GM23338 (cell line): ENCODE measurements at regions not wholly inside any gene's neighbourhood (a gene's known extent, or its start where the extent isn't known, plus 50 kb on each side); places are given as distances from the start of the nearest gene placed in this dataset.

Experiments
- ATAC-seq: fragments of 200-7000 bp; cut with Tn5 transposase; 3 replicates; pipeline ENCODE4 v1.9.1; 2020
- DNase-seq: peaks from one replicate; pipeline ENCODE4 v3.0.0-alpha.2; 2015; ENCODE audit warnings: low spot score
- H2AFZ ChIP-seq: fragments of 200-600 bp; sonication (generic); 2 replicates; pipeline ENCODE4 v1.8.0; 2016; ENCODE audit warnings: antibody characterized with exemption, mild to moderate bottlenecking, moderate library complexity
- H3F3A ChIP-seq: fragments of 200-600 bp; sonication (generic); replicated peaks from 2 replicates; pipeline ENCODE4 v1.8.0; 2017; ENCODE audit warnings: antibody characterized with exemption, mixed run types, low read depth
- H3K27ac ChIP-seq: fragments of 200-600 bp; sonication (generic); 2 replicates; pipeline ENCODE4 v1.6.1; 2016; ENCODE audit warnings: low read depth
- H3K27me3 ChIP-seq: fragments of 200-600 bp; sonication (generic); 2 replicates; pipeline ENCODE4 v1.8.0; 2016; ENCODE audit warnings: mild to moderate bottlenecking, mixed run types, moderate library complexity; ENCODE audit not compliant: insufficient read depth
- H3K36me3 ChIP-seq: fragments of 200-600 bp; sonication (generic); 2 replicates; pipeline ENCODE4 v1.8.0; 2016; ENCODE audit warnings: mild to moderate bottlenecking; ENCODE audit not compliant: insufficient read depth
- H3K4me1 ChIP-seq: fragments of 200-600 bp; sonication (generic); 2 replicates; pipeline ENCODE4 v1.8.0; 2016; ENCODE audit warnings: mild to moderate bottlenecking, moderate library complexity; ENCODE audit not compliant: insufficient read depth
- H3K4me2 ChIP-seq: fragments of 200-600 bp; sonication (generic); 2 replicates; pipeline ENCODE4 v1.7.1; 2017; ENCODE audit warnings: mixed run types
- H3K4me3 ChIP-seq: fragments of 200-600 bp; sonication (generic); 2 replicates; pipeline ENCODE4 v1.6.1; 2016; ENCODE audit warnings: mixed run types
- H3K79me2 ChIP-seq: fragments of 200-600 bp; sonication (generic); replicated peaks from 2 replicates; pipeline ENCODE4 v1.8.0; 2017; ENCODE audit warnings: mild to moderate bottlenecking; ENCODE audit not compliant: insufficient read depth
- H3K9me2 ChIP-seq: fragments of 200-600 bp; sonication (generic); 2 replicates; pipeline ENCODE4 v1.8.0; 2017; ENCODE audit not compliant: insufficient read depth
- H4K20me1 ChIP-seq: fragments of 200-600 bp; sonication (generic); replicated peaks from 2 replicates; pipeline ENCODE4 v1.8.0; 2017; ENCODE audit warnings: mild to moderate bottlenecking; ENCODE audit not compliant: insufficient read depth
- H3K27ac Mint-ChIP-seq: 2 replicates; pipeline ENCODE4 v1.8.0; 2020; ENCODE audit warnings: inconsistent platforms, mild to moderate bottlenecking, moderate library complexity, mixed read lengths
- H3K27me3 Mint-ChIP-seq: 3 replicates; pipeline ENCODE4 v1.8.0; 2022; ENCODE audit warnings: low read depth, mild to moderate bottlenecking, moderate library complexity, mixed read lengths, inconsistent platforms; ENCODE audit not compliant: insufficient read depth, poor library complexity
- H3K36me3 Mint-ChIP-seq: 3 replicates; pipeline ENCODE4 v1.8.0; 2021; ENCODE audit warnings: low read depth, mild to moderate bottlenecking, inconsistent platforms, moderate library complexity, mixed read lengths
- H3K4me1 Mint-ChIP-seq: 3 replicates; pipeline ENCODE4 v1.8.0; 2020; ENCODE audit warnings: mild to moderate bottlenecking, inconsistent platforms, mixed read lengths
- H3K4me3 Mint-ChIP-seq: 3 replicates; pipeline ENCODE4 v1.8.0; 2021; ENCODE audit warnings: moderate library complexity, mild to moderate bottlenecking, inconsistent platforms, mixed read lengths
- H3K9me3 Mint-ChIP-seq: 3 replicates; pipeline ENCODE4 v1.8.0; 2020; ENCODE audit warnings: moderate library complexity, mild to moderate bottlenecking, inconsistent platforms, mixed read lengths
- CREB1 ChIP-seq: fragments of 250-450 bp; sonication (Bioruptor Pico); IDR thresholded peaks from 2 replicates; pipeline ENCODE4 v1.5.0; 2020; ENCODE audit warnings: low read depth, mild to moderate bottlenecking, moderate library complexity
- ETS1 ChIP-seq: IDR thresholded peaks from 2 replicates; pipeline ENCODE4 v1.6.1; 2016; ENCODE audit warnings: antibody characterized with exemption
- EZH2 ChIP-seq: fragments of 200-600 bp; sonication (generic); IDR thresholded peaks from one replicate; pipeline ENCODE4 v1.8.0; 2017; ENCODE audit warnings: antibody characterized with exemption, mild to moderate bottlenecking, low read depth; ENCODE audit not compliant: unreplicated experiment
- JUNB ChIP-seq: IDR thresholded peaks from one replicate; pipeline ENCODE4 v1.6.1; 2016; ENCODE audit warnings: antibody characterized with exemption; ENCODE audit not compliant: unreplicated experiment
- NANOG ChIP-seq: IDR thresholded peaks from 2 replicates; pipeline ENCODE4 v1.6.1; 2016; ENCODE audit warnings: antibody characterized with exemption, borderline replicate concordance
- POLR2AphosphoS5 ChIP-seq: IDR thresholded peaks from 2 replicates; pipeline ENCODE4 v1.6.1; 2016; ENCODE audit warnings: antibody characterized with exemption, low read depth
- REST ChIP-seq: IDR thresholded peaks from one replicate; pipeline ENCODE4 v1.6.1; 2018; ENCODE audit warnings: antibody characterized with exemption; ENCODE audit not compliant: unreplicated experiment
- STAT1 ChIP-seq: IDR thresholded peaks from one replicate; pipeline ENCODE4 v1.6.1; 2016; ENCODE audit warnings: antibody characterized with exemption; ENCODE audit not compliant: unreplicated experiment
- ZNF114 ChIP-seq: fragments of 250-450 bp; sonication (Bioruptor Pico); IDR thresholded peaks from 2 replicates; pipeline ENCODE4 v1.5.0; 2020; ENCODE audit warnings: mild to moderate bottlenecking, moderate library complexity
- ZNF331 ChIP-seq: fragments of 250-450 bp; sonication (Bioruptor Pico); IDR thresholded peaks from 2 replicates; pipeline ENCODE4 v1.5.0; 2020; ENCODE audit warnings: low read depth, mild to moderate bottlenecking, moderate library complexity
- ZNF462 ChIP-seq: fragments of 250-450 bp; sonication (Bioruptor Pico); IDR thresholded peaks from 2 replicates; pipeline ENCODE4 v1.5.0; 2020; ENCODE audit warnings: mild to moderate bottlenecking, moderate library complexity

- Mint-ChIP-seq H3K4me3 (no peak overlapping the region), H3K4me1 (peaks cover 4% of the 10 kb centered on the region; the same call in 1 of the 3 replicates), H3K9me3 (no peaks in the 10 kb centered on the region), H3K36me3 (no peaks in the 10 kb centered on the region), H3K27ac (no peak overlapping the region), H3K27me3 (no peaks in the 10 kb centered on the region)
- Histone ChIP-seq H3K4me3 (no peak overlapping the region), H3K4me1 (no peaks in the 10 kb centered on the region), H3K4me2 (no peak overlapping the region), H3F3A (no peaks in the 10 kb centered on the region), H3K79me2 (no peaks in the 10 kb centered on the region), H3K9me2 (no peaks in the 10 kb centered on the region), H4K20me1 (no peaks in the 10 kb centered on the region), H3K27me3 (no peaks in the 10 kb centered on the region), H3K27ac (no peak overlapping the region), H2AFZ (no peak overlapping the region), H3K36me3 (no peaks in the 10 kb centered on the region)
- ATAC-seq (no peak), DNase-seq (no peak)
- TF ChIP-seq STAT1 (no peak), POLR2AphosphoS5 (no peak), NANOG (no peak), EZH2 (no peak), ZNF114 (CRISPR knock-in tag) (no peak)
These were observed 274.9 kb upstream of the ADGRL4 start for GRCh38 chr1:79281442-79281841.

- no peaks in the 10 kb centered on the region for H3K79me2 ChIP-seq
- Mint-ChIP-seq H3K36me3 (peaks cover 16% of the 10 kb centered on the region; the same call in 2 of the 3 replicates), H3K27me3 (peaks cover 11% of the 10 kb centered on the region)
- TF ChIP-seq ZNF331 (CRISPR knock-in tag) (no peak), NANOG (no peak), JUNB (no peak), CREB1 (CRISPR knock-in tag) (no peak), POLR2AphosphoS5 (no peak), ZNF462 (no peak), EZH2 (no peak), ETS1 (no peak), STAT1 (no peak), REST (no peak)
These were observed 265.2 kb upstream of the ADGRL4 start for GRCh38 chr1:79271759-79272158.

More at GRCh38 chr1:79271759-79272158, 265.2 kb upstream of the ADGRL4 start:
- no peak overlapping the region for H3K4me2 ChIP-seq
- Mint-ChIP-seq H3K4me1 (no peaks in the 10 kb centered on the region), H3K4me3 (no peak overlapping the region), H3K27ac (no peak overlapping the region), H3K9me3 (peaks cover 27% of the 10 kb centered on the region; the same call in 2 of the 3 replicates)
- H3F3A ChIP-seq: no peaks in the 10 kb centered on the region
- ATAC-seq (no peak), DNase-seq (no peak)
- H3K4me1 ChIP-seq: no peaks in the 10 kb centered on the region
- peaks cover 34% of the 10 kb centered on the region for H3K9me2 ChIP-seq
- no peak overlapping the region for H3K27ac ChIP-seq
- no peak overlapping the region for H3K4me3 ChIP-seq
- no peaks in the 10 kb centered on the region for H3K36me3 ChIP-seq
- no peaks in the 10 kb centered on the region for H3K27me3 ChIP-seq
- H4K20me1 ChIP-seq: no peaks in the 10 kb centered on the region
- H2AFZ ChIP-seq: no peak overlapping the region
